ENCODE measurements at regions not wholly inside any gene's neighbourhood (a gene's known extent, or its start where the extent isn't known, plus 50 kb on each side); places are given as distances from the start of the nearest gene placed in this dataset.

DNA sequence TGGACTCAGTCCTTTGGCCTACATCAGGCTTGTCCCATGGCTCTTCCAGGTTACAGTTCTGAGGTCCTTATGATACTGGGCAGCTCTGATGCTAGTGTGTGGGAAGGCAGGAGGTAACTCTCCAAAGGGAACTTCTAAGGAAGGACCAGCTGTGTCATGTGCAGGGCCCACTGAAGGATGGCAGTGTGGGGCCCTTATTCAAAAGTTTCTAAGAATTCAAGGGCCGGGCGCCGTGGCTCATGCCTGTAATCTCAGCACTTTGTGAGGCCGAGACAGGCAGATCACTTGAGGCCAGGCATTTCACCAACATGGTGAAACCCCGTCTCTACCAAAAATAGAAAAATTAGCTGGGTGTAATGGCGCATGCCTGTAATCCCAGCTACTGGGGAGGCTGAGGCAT, 254.2 kb upstream of the HABP2 start:
- Mint-ChIP-seq H3K4me3 (no peak overlapping the region), H3K4me1 (peaks cover 15% of the 10 kb centered on the region), H3K36me3 (ENCODE audit: low read depth) (no peaks in the 10 kb centered on the region), H3K27me3 (ENCODE audit: low read depth) (no peaks in the 10 kb centered on the region), H3K9me3 (no peaks in the 10 kb centered on the region), H3K27ac (ENCODE audit: unreplicated experiment) (no peak overlapping the region)
- DNase-seq (ENCODE audit: low read depth, low spot score), result no peak
- TF ChIP-seq, protein P1, sequence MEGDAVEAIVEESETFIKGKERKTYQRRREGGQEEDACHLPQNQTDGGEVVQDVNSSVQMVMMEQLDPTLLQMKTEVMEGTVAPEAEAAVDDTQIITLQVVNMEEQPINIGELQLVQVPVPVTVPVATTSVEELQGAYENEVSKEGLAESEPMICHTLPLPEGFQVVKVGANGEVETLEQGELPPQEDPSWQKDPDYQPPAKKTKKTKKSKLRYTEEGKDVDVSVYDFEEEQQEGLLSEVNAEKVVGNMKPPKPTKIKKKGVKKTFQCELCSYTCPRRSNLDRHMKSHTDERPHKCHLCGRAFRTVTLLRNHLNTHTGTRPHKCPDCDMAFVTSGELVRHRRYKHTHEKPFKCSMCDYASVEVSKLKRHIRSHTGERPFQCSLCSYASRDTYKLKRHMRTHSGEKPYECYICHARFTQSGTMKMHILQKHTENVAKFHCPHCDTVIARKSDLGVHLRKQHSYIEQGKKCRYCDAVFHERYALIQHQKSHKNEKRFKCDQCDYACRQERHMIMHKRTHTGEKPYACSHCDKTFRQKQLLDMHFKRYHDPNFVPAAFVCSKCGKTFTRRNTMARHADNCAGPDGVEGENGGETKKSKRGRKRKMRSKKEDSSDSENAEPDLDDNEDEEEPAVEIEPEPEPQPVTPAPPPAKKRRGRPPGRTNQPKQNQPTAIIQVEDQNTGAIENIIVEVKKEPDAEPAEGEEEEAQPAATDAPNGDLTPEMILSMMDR (conservative IDR thresholded peaks at IDR 0.05), result no peak

DNA sequence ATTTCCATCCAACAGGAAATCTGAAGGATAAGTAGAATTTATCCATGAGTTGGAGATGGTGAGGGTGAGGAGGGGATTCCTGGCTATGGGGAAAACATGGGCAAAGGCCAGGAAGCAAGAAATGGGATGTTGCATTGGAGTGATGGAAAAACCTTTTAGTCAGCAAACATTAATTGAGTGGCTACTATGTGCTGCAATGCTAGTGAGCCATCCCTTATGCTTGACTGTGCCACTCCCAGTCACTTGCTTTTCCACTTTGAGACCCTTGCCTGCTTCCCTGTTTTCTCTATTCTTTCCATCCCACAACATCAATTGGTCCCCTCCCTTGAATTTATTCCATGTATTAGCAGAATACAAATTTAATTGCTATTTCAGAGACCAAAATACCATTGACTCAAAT, 252.7 kb upstream of the HABP2 start:
- Mint-ChIP-seq H3K27me3 (ENCODE audit: low read depth) (no peaks in the 10 kb centered on the region), H3K27ac (ENCODE audit: unreplicated experiment) (no peak overlapping the region), H3K36me3 (ENCODE audit: low read depth) (no peaks in the 10 kb centered on the region), H3K4me1 (peaks cover 31% of the 10 kb centered on the region), H3K4me3 (no peak overlapping the region), H3K9me3 (no peaks in the 10 kb centered on the region)
- TF ChIP-seq, protein P1 (conservative IDR thresholded peaks at IDR 0.05), result no peak
- no peak for DNase-seq (ENCODE audit: low read depth, low spot score)

DNA sequence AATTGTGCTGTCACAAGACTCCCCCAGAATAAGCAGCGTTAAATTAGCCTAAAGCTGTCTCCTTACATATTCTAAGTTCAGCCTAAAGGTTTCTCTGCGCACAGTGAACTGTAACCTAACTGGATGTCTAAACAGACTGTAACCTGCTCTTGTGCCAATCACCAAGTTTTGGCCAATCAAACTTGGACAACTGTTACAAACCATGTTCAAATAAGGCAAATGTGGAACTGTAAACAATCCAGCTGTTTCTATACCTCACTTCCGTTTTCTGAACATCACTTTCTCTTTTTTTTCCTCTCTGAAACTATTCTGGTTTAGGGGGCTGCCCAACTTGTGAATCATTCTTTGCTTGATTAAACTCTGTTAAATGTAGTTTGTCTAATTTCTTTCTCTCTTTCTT, 252.2 kb upstream of the HABP2 start:
- TF ChIP-seq, protein P1 (conservative IDR thresholded peaks at IDR 0.05), result no peak
- no peaks in the 10 kb centered on the region for H3K36me3 Mint-ChIP-seq (ENCODE audit: low read depth)
- H3K4me1 Mint-ChIP-seq, result peaks cover 34% of the 10 kb centered on the region
- no peaks in the 10 kb centered on the region for H3K9me3 Mint-ChIP-seq
- H3K27ac Mint-ChIP-seq (ENCODE audit: unreplicated experiment), result no peak overlapping the region
- no peak for DNase-seq (ENCODE audit: low read depth, low spot score)
- H3K27me3 Mint-ChIP-seq (ENCODE audit: low read depth), result no peaks in the 10 kb centered on the region
- H3K4me3 Mint-ChIP-seq, result no peak overlapping the region

DNA sequence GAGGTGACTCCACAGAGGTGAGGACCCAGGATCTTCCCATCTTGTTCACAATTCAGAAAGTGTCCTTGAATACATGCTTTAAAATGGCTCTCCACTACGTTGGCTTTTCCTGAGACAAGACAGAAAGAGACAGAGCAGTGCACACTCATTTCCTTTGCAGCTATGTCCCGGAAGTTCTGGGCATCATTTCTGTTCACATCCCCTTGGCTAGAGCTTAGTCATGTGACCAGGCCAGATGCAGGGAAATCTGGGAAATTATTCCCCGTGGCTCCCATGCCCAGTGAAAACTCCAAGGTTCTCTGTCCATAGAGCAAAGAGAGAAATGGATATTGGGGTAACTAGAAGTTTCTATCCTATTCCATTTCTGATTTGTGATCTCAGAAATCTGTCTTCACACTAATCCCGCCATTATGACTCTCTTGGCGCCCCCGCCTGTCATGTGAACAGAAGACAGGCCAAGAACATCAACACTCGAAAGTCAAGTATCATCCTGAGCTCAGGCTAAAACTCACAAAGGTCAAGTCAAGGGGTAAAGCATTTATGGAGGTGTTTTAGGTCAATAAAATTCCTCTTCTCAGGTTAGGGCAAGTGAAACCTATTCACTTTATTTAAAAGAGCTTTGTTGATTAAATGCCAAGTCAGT, 251.4 kb upstream of the HABP2 start:
- TF ChIP-seq, protein P1 (conservative IDR thresholded peaks at IDR 0.05), result no peak
- no peaks in the 10 kb centered on the region for H3K36me3 Mint-ChIP-seq (ENCODE audit: low read depth)
- no peak for DNase-seq (ENCODE audit: low read depth, low spot score)
- H3K27ac Mint-ChIP-seq (ENCODE audit: unreplicated experiment), result no peak overlapping the region
- no peak overlapping the region for H3K4me3 Mint-ChIP-seq
- H3K4me1 Mint-ChIP-seq, result peaks cover 40% of the 10 kb centered on the region
- no peaks in the 10 kb centered on the region for H3K27me3 Mint-ChIP-seq (ENCODE audit: low read depth)
- H3K9me3 Mint-ChIP-seq, result no peaks in the 10 kb centered on the region

DNA sequence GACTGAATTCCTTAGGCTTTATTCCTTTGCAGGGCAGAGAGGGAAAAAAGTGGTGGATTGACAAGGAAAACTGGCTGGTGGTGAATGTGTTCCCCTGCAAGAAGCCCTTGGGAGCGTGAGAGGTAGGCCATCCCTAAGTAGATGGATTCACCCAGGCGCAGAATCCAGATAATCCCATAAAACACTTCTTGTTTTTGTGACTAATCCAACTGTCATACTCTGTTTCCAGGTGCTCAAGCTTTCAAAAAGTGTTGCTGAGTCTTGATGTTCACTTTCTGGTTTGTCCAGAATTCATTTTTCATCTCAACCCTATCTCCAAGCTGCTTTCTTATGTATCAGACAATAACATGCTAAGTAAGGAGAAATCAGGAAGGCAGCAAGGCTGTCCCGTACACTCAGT, 250.8 kb upstream of the HABP2 start:
- H3K9me3 Mint-ChIP-seq, result no peaks in the 10 kb centered on the region
- peaks cover 40% of the 10 kb centered on the region for H3K4me1 Mint-ChIP-seq
- no peak overlapping the region for H3K4me3 Mint-ChIP-seq
- DNase-seq (ENCODE audit: low read depth, low spot score), result no peak
- TF ChIP-seq, protein P1 (conservative IDR thresholded peaks at IDR 0.05), result no peak
- H3K36me3 Mint-ChIP-seq (ENCODE audit: low read depth), result no peaks in the 10 kb centered on the region
- no peak overlapping the region for H3K27ac Mint-ChIP-seq (ENCODE audit: unreplicated experiment)
- no peaks in the 10 kb centered on the region for H3K27me3 Mint-ChIP-seq (ENCODE audit: low read depth)

Data from neural crest cell (in vitro differentiated cells).